ENCODE measurements at regions not wholly inside any gene's neighbourhood (a gene's known extent, or its start where the extent isn't known, plus 50 kb on each side); places are given as distances from the start of the nearest gene placed in this dataset.

DNA sequence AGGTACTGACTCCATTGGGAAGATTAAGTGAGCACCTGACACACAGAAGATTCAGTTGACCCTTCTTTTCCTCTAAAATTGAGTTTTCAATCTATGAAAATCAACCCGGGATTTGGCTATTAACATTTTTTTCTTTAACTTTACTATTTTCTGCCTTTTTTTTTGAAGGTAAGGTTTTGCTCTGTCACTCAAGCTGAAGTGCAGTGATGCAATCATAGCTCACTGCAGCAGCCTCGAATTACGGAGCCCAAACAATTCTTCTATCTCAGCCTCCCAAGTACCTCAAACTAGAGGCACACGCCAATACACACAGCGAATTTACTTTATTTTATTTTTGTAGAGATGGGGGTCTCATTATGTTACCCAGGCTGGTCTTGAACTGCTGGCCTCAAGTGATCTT lies 1029.5 kb downstream of the MCTP2 start:
- no TSS peak for BruUV-seq (replicated peaks)

DNA sequence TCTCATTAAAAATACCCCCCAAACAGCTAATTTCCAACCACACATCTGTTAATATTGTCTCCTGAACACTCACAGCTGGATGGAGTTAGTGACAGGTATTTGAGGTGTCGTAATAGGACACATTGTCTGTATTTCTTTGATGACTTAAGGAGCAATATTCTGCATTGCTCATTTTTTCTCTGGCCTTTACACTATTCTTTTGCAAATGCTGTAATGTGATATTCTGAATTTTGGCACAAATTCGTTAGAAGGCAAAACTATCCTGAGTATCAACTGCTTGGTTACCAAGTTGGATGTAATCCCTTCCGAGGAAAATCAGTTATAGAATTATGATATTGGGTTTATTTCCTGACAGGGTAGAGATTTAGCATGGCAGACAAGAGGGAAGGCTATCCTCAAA lies 1030.2 kb downstream of the MCTP2 start:
- CTCF ChIA-PET: no interaction called here
- Histone ChIP-seq H3K9me3 (ENCODE audit: low read depth, low read length, poor library complexity, severe bottlenecking) (no peaks in the 10 kb centered on the region), H3K4me3 (ENCODE audit: low read depth, low read length, poor library complexity, severe bottlenecking) (no peak overlapping the region), H3K36me3 (ENCODE audit: insufficient read depth, low read length, poor library complexity, severe bottlenecking) (no peaks in the 10 kb centered on the region), H3K27me3 (replicated peaks; ENCODE audit: insufficient read depth, low read depth, low read length, poor library complexity) (no peaks in the 10 kb centered on the region), H3K4me1 (ENCODE audit: insufficient read depth, low read length, poor library complexity, severe bottlenecking) (peaks cover 22% of the 10 kb centered on the region), H3K27ac (ENCODE audit: low read depth, low read length, poor library complexity, severe bottlenecking) (no peak overlapping the region)
- BruUV-seq (replicated peaks): no TSS peak
- intact Hi-C loops (cut with micrococcal nuclease; ENCODE audit: unreplicated experiment): no loop called here
- no peak for DNase-seq (ENCODE audit: low spot score)
- TF ChIP-seq EZH2 (IDR thresholded peaks at IDR 0.05; ENCODE audit: borderline replicate concordance, low read depth, low read length, poor library complexity, severe bottlenecking): no peak
- TF ChIP-seq, protein P1, sequence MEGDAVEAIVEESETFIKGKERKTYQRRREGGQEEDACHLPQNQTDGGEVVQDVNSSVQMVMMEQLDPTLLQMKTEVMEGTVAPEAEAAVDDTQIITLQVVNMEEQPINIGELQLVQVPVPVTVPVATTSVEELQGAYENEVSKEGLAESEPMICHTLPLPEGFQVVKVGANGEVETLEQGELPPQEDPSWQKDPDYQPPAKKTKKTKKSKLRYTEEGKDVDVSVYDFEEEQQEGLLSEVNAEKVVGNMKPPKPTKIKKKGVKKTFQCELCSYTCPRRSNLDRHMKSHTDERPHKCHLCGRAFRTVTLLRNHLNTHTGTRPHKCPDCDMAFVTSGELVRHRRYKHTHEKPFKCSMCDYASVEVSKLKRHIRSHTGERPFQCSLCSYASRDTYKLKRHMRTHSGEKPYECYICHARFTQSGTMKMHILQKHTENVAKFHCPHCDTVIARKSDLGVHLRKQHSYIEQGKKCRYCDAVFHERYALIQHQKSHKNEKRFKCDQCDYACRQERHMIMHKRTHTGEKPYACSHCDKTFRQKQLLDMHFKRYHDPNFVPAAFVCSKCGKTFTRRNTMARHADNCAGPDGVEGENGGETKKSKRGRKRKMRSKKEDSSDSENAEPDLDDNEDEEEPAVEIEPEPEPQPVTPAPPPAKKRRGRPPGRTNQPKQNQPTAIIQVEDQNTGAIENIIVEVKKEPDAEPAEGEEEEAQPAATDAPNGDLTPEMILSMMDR (conservative IDR thresholded peaks at IDR 0.05; ENCODE audit: low read depth, low read length): no peak
- POLR2A ChIA-PET (ENCODE audit: low non-redundant PET): no interaction called here

More for the DNA sequence above, 1029.5 kb downstream of the MCTP2 start:
- Histone ChIP-seq H3K4me3 (ENCODE audit: low read depth, low read length, poor library complexity, severe bottlenecking) (no peak overlapping the region), H3K9me3 (ENCODE audit: low read depth, low read length, poor library complexity, severe bottlenecking) (no peaks in the 10 kb centered on the region), H3K27me3 (replicated peaks; ENCODE audit: insufficient read depth, low read depth, low read length, poor library complexity) (no peaks in the 10 kb centered on the region), H3K27ac (ENCODE audit: low read depth, low read length, poor library complexity, severe bottlenecking) (no peak overlapping the region), H3K36me3 (ENCODE audit: insufficient read depth, low read length, poor library complexity, severe bottlenecking) (no peaks in the 10 kb centered on the region), H3K4me1 (ENCODE audit: insufficient read depth, low read length, poor library complexity, severe bottlenecking) (peaks cover 22% of the 10 kb centered on the region)
- no peak for DNase-seq (ENCODE audit: low spot score)
- TF ChIP-seq, protein P1 (conservative IDR thresholded peaks at IDR 0.05; ENCODE audit: low read depth, low read length): no peak
- no peak for TF ChIP-seq EZH2 (IDR thresholded peaks at IDR 0.05; ENCODE audit: borderline replicate concordance, low read depth, low read length, poor library complexity, severe bottlenecking)
- ChIA-PET POLR2A (ENCODE audit: low non-redundant PET) (no interaction called here), CTCF (no interaction called here)
- intact Hi-C loops (cut with micrococcal nuclease; ENCODE audit: unreplicated experiment): no loop called here

DNA sequence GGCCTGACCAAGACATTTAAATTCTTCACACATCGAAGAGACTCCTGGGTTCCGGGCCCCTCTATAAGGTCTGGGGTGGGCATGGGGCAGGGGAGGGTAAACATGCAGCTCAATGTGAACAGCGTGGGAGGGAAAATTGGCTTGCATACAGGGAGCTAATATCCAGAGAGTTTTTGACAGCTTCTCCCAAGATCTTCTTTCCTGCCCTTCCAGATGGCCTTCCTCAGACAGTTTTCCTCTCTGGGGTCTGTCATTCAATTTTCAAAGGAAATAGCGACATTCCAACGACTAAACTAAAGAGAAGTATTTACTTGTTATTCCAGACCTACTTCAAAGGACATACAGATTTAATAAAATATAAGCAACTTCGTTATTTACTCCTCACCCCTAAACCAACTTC lies 1030.6 kb downstream of the MCTP2 start:
- no peak overlapping the region for H3K4me3 ChIP-seq (ENCODE audit: low read depth, low read length, poor library complexity, severe bottlenecking)
- peaks cover 22% of the 10 kb centered on the region for H3K4me1 ChIP-seq (ENCODE audit: insufficient read depth, low read length, poor library complexity, severe bottlenecking)
- ChIA-PET POLR2A (ENCODE audit: low non-redundant PET) (no interaction called here), CTCF (no interaction called here)
- no peak for TF ChIP-seq EZH2 (IDR thresholded peaks at IDR 0.05; ENCODE audit: borderline replicate concordance, low read depth, low read length, poor library complexity, severe bottlenecking)
- TF ChIP-seq, protein P1 (conservative IDR thresholded peaks at IDR 0.05; ENCODE audit: low read depth, low read length): no peak
- H3K27me3 ChIP-seq (replicated peaks; ENCODE audit: insufficient read depth, low read depth, low read length, poor library complexity): no peaks in the 10 kb centered on the region
- intact Hi-C loops (cut with micrococcal nuclease; ENCODE audit: unreplicated experiment): no loop called here
- BruUV-seq (replicated peaks): no TSS peak
- no peak overlapping the region for H3K27ac ChIP-seq (ENCODE audit: low read depth, low read length, poor library complexity, severe bottlenecking)
- no peaks in the 10 kb centered on the region for H3K36me3 ChIP-seq (ENCODE audit: insufficient read depth, low read length, poor library complexity, severe bottlenecking)
- H3K9me3 ChIP-seq (ENCODE audit: low read depth, low read length, poor library complexity, severe bottlenecking): no peaks in the 10 kb centered on the region
- DNase-seq (ENCODE audit: low spot score): no peak
